Astrocyte (in vitro differentiated cells and primary cell): ENCODE measurements at regions not wholly inside any gene's neighbourhood (a gene's known extent, or its start where the extent isn't known, plus 50 kb on each side); places are given as distances from the start of the nearest gene placed in this dataset.

ENCODE experiments used
- DNase-seq: peaks from one replicate; pipeline ENCODE4 v3.0.0-alpha.2; 2010; ENCODE audit warnings: low read depth
- FAIRE-seq: peaks from 2 replicates; lab custom pipeline; 2011; peaks lifted over from hg19 to GRCh38; lab: Jason Lieb, UNC
- H2AFZ ChIP-seq: 2 replicates; pipeline ENCODE4 v1.6.0; 2012; ENCODE audit warnings: low read depth, low read length, inconsistent platforms
- H3K27ac ChIP-seq: 2 replicates; pipeline ENCODE4 v1.5.1; 2011; ENCODE audit warnings: low read depth, low read length, inconsistent platforms
- H3K27me3 ChIP-seq: 2 replicates; pipeline ENCODE4 v1.6.0; 2011; ENCODE audit warnings: low read length, inconsistent platforms; ENCODE audit not compliant: insufficient read depth
- H3K36me3 ChIP-seq: 2 replicates; pipeline ENCODE4 v1.5.1; 2011; ENCODE audit warnings: low read length, inconsistent platforms; ENCODE audit not compliant: insufficient read depth
- H3K4me1 ChIP-seq: 2 replicates; pipeline ENCODE4 v1.5.1; 2011; ENCODE audit warnings: low read length, inconsistent platforms; ENCODE audit not compliant: insufficient read depth
- H3K4me2 ChIP-seq: 2 replicates; pipeline ENCODE4 v1.6.0; 2012; ENCODE audit warnings: low read length, inconsistent platforms
- H3K4me3 ChIP-seq: 2 replicates; pipeline ENCODE4 v1.5.1; 2011; ENCODE audit warnings: low read depth, mild to moderate bottlenecking, low read length, inconsistent platforms; ENCODE audit not compliant: insufficient read depth
- H3K79me2 ChIP-seq: 2 replicates; pipeline ENCODE4 v1.6.0; 2012; ENCODE audit warnings: mild to moderate bottlenecking, low read length, inconsistent platforms; ENCODE audit not compliant: insufficient read depth
- H3K9ac ChIP-seq: 2 replicates; pipeline ENCODE4 v1.6.0; 2012; ENCODE audit warnings: mild to moderate bottlenecking, low read length, inconsistent platforms
- H3K9me3 ChIP-seq: 2 replicates; pipeline ENCODE4 v1.5.1; 2012; ENCODE audit warnings: low read depth, mild to moderate bottlenecking, low read length, inconsistent platforms; ENCODE audit not compliant: insufficient read depth
- H4K20me1 ChIP-seq: 2 replicates; pipeline ENCODE4 v1.6.0; 2012; ENCODE audit warnings: low read length, inconsistent platforms; ENCODE audit not compliant: insufficient read depth
- H3K27ac Mint-ChIP-seq: one replicate; pipeline ENCODE4 v1.8.0; 2021; ENCODE audit warnings: mild to moderate bottlenecking, mixed read lengths; ENCODE audit not compliant: unreplicated experiment
- H3K27me3 Mint-ChIP-seq: one replicate; pipeline ENCODE4 v1.8.0; 2021; ENCODE audit warnings: low read depth, mixed read lengths; ENCODE audit not compliant: unreplicated experiment
- H3K36me3 Mint-ChIP-seq: one replicate; pipeline ENCODE4 v1.8.0; 2021; ENCODE audit warnings: low read depth, mixed read lengths; ENCODE audit not compliant: unreplicated experiment
- H3K4me1 Mint-ChIP-seq: one replicate; pipeline ENCODE4 v1.8.0; 2021; ENCODE audit warnings: low read depth, mixed read lengths; ENCODE audit not compliant: unreplicated experiment
- H3K4me3 Mint-ChIP-seq: one replicate; pipeline ENCODE4 v1.8.0; 2021; ENCODE audit warnings: mild to moderate bottlenecking, moderate library complexity, mixed read lengths; ENCODE audit not compliant: unreplicated experiment
- H3K9me3 Mint-ChIP-seq: one replicate; pipeline ENCODE4 v1.8.0; 2021; ENCODE audit warnings: mild to moderate bottlenecking, mixed read lengths; ENCODE audit not compliant: unreplicated experiment
- CTCF ChIP-seq: IDR thresholded peaks from 2 replicates; pipeline ENCODE4 v1.5.1; 2011; ENCODE audit warnings: low read depth, mild to moderate bottlenecking, inconsistent platforms, low read length, moderate library complexity; ENCODE audit not compliant: insufficient read depth
- EZH2 ChIP-seq: IDR thresholded peaks from 2 replicates; pipeline ENCODE4 v1.6.1; 2012; ENCODE audit warnings: mild to moderate bottlenecking, low read length, inconsistent platforms; ENCODE audit not compliant: insufficient read depth

GRCh38 chr7:142590077-142590476 lies 159.2 kb upstream of the PRSS1 start:
- no peak for DNase-seq
- H3K27me3 ChIP-seq, result no peaks in the 10 kb centered on the region

GRCh38 chr7:142587578-142588191 lies 161.6 kb upstream of the PRSS1 start:
- no peak overlapping the region for H2AFZ ChIP-seq
- H3K36me3 Mint-ChIP-seq, result no peaks in the 10 kb centered on the region
- H3K27me3 ChIP-seq, result no peaks in the 10 kb centered on the region
- no peaks in the 10 kb centered on the region for H3K9me3 ChIP-seq
- H3K27ac Mint-ChIP-seq, result peak overlapping the region; percentile 43
- H3K9me3 Mint-ChIP-seq, result no peaks in the 10 kb centered on the region
- H3K4me3 Mint-ChIP-seq, result no peak overlapping the region
- no peak overlapping the region for H3K4me3 ChIP-seq
- H3K79me2 ChIP-seq, result no peaks in the 10 kb centered on the region
- H3K4me1 ChIP-seq, result peaks cover 10% of the 10 kb centered on the region
- no peaks in the 10 kb centered on the region for H3K36me3 ChIP-seq
- H3K27ac ChIP-seq, result no peak overlapping the region
- DNase-seq (peak; percentile 61), FAIRE-seq (no peak)
- no peak for TF ChIP-seq EZH2
- TF ChIP-seq CTCF, result peak; percentile 79
- H3K4me1 Mint-ChIP-seq, result peaks cover 15% of the 10 kb centered on the region
- no peaks in the 10 kb centered on the region for H3K27me3 Mint-ChIP-seq
- no peak overlapping the region for H3K9ac ChIP-seq
- H3K4me2 ChIP-seq, result no peak overlapping the region
- no peaks in the 10 kb centered on the region for H4K20me1 ChIP-seq

More at GRCh38 chr7:142590077-142590476, 159.2 kb upstream of the PRSS1 start:
- no peak overlapping the region for H3K9ac ChIP-seq
- H3K36me3 ChIP-seq, result no peaks in the 10 kb centered on the region
- H4K20me1 ChIP-seq, result no peaks in the 10 kb centered on the region
- no peak overlapping the region for H2AFZ ChIP-seq
- no peak overlapping the region for H3K27ac ChIP-seq
- no peak overlapping the region for H3K4me3 ChIP-seq
- Mint-ChIP-seq H3K36me3 (no peaks in the 10 kb centered on the region), H3K4me1 (peaks cover under 1% of the 10 kb centered on the region), H3K27me3 (peaks cover 7% of the 10 kb centered on the region), H3K4me3 (no peak overlapping the region), H3K27ac (no peak overlapping the region), H3K9me3 (no peaks in the 10 kb centered on the region)
- H3K4me1 ChIP-seq, result no peaks in the 10 kb centered on the region
- no peak overlapping the region for H3K4me2 ChIP-seq
- no peak for TF ChIP-seq EZH2
- TF ChIP-seq CTCF, result no peak
- no peak for FAIRE-seq
- no peaks in the 10 kb centered on the region for H3K79me2 ChIP-seq
- no peaks in the 10 kb centered on the region for H3K9me3 ChIP-seq

GRCh38 chr7:142586611-142587010 lies 162.7 kb upstream of the PRSS1 start:
- no peak for FAIRE-seq
- no peak for DNase-seq
- H2AFZ ChIP-seq, result no peak overlapping the region
- no peak overlapping the region for H3K4me2 ChIP-seq
- peaks cover 10% of the 10 kb centered on the region for H3K4me1 ChIP-seq
- no peaks in the 10 kb centered on the region for H3K27me3 Mint-ChIP-seq
- no peaks in the 10 kb centered on the region for H3K36me3 ChIP-seq
- H3K27ac ChIP-seq, result no peak overlapping the region
- H3K36me3 Mint-ChIP-seq, result no peaks in the 10 kb centered on the region
- H3K27ac Mint-ChIP-seq, result no peak overlapping the region
- H3K4me1 Mint-ChIP-seq, result peaks cover 18% of the 10 kb centered on the region
- H3K79me2 ChIP-seq, result no peaks in the 10 kb centered on the region
- H3K27me3 ChIP-seq, result no peaks in the 10 kb centered on the region
- TF ChIP-seq CTCF (no peak), EZH2 (no peak)
- no peaks in the 10 kb centered on the region for H3K9me3 ChIP-seq
- no peak overlapping the region for H3K4me3 Mint-ChIP-seq
- no peaks in the 10 kb centered on the region for H4K20me1 ChIP-seq
- no peak overlapping the region for H3K9ac ChIP-seq
- H3K9me3 Mint-ChIP-seq, result no peaks in the 10 kb centered on the region
- H3K4me3 ChIP-seq, result no peak overlapping the region
